Type B pancreatic cell (in vitro differentiated cells): ENCODE measurements at regions not wholly inside any gene's neighbourhood (a gene's known extent, or its start where the extent isn't known, plus 50 kb on each side); places are given as distances from the start of the nearest gene placed in this dataset.

Source experiments
- DNase-seq: peaks from one replicate; pipeline ENCODE4 v3.0.0; 2021; ENCODE audit warnings: mixed read lengths; ENCODE audit not compliant: unreplicated experiment; ENCODE audit errors: extremely low spot score
- H3K27ac Mint-ChIP-seq: 2 replicates; pipeline ENCODE4 v1.8.0; 2021; ENCODE audit warnings: mild to moderate bottlenecking, mixed read lengths
- H3K27me3 Mint-ChIP-seq: 2 replicates; pipeline ENCODE4 v1.8.0; 2021; ENCODE audit warnings: mixed read lengths
- H3K36me3 Mint-ChIP-seq: 2 replicates; pipeline ENCODE4 v1.8.0; 2021; ENCODE audit warnings: mixed read lengths
- H3K4me1 Mint-ChIP-seq: one replicate; pipeline ENCODE4 v1.8.0; 2021; ENCODE audit warnings: mixed read lengths; ENCODE audit not compliant: unreplicated experiment
- H3K4me3 Mint-ChIP-seq: 2 replicates; pipeline ENCODE4 v1.8.0; 2021; ENCODE audit warnings: mild to moderate bottlenecking, mixed read lengths
- H3K9me3 Mint-ChIP-seq: 2 replicates; pipeline ENCODE4 v1.8.0; 2021; ENCODE audit warnings: mixed read lengths
- CTCF ChIP-seq: fragments of 200-600 bp; sonication (generic); conservative IDR thresholded peaks from 2 replicates; pipeline ENCODE4 v1.5.0; 2021; ENCODE audit warnings: antibody characterized with exemption, mild to moderate bottlenecking

DNA sequence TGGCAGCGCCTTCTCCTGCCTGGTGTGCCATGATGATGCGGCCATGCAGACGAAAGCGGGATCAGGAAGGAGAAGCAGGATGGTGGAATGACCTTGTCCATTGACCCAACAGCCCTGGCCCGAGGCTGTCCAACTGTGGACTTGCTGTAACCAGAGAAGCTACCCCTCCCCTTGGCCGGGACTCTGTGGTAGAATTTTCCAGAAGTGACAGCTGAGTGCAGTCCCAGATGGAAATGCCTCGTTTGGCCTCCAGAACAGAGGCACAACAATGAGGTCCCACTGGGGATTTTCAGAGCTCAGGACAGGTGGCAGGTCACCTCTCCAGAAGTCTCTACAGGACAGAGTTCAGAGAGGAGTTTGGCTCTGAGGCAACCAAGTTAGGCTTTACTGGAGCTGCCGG is 299.2 kb upstream of the CDH4 start:
- Mint-ChIP-seq H3K27ac (no peak overlapping the region), H3K4me1 (no peaks in the 10 kb centered on the region), H3K27me3 (peaks cover 16% of the 10 kb centered on the region), H3K4me3 (no peak overlapping the region), H3K36me3 (no peaks in the 10 kb centered on the region), H3K9me3 (no peaks in the 10 kb centered on the region)
- TF ChIP-seq CTCF, result no peak
- no peak for DNase-seq

GRCh38 chr20:60953321-60953720 is 298.7 kb upstream of the CDH4 start:
- no peak for TF ChIP-seq CTCF
- no peak for DNase-seq
- H3K36me3 Mint-ChIP-seq, result no peaks in the 10 kb centered on the region
- no peak overlapping the region for H3K4me3 Mint-ChIP-seq
- no peaks in the 10 kb centered on the region for H3K4me1 Mint-ChIP-seq
- H3K9me3 Mint-ChIP-seq, result no peaks in the 10 kb centered on the region
- peaks cover 16% of the 10 kb centered on the region for H3K27me3 Mint-ChIP-seq
- H3K27ac Mint-ChIP-seq, result no peak overlapping the region

GRCh38 chr20:60955706-60956105 is 296.4 kb upstream of the CDH4 start:
- H3K9me3 Mint-ChIP-seq, result no peaks in the 10 kb centered on the region
- no peak overlapping the region for H3K4me3 Mint-ChIP-seq
- H3K27ac Mint-ChIP-seq, result no peak overlapping the region
- H3K36me3 Mint-ChIP-seq, result no peaks in the 10 kb centered on the region
- H3K4me1 Mint-ChIP-seq, result no peaks in the 10 kb centered on the region
- DNase-seq, result no peak
- H3K27me3 Mint-ChIP-seq, result peaks cover 26% of the 10 kb centered on the region
- no peak for TF ChIP-seq CTCF

- no peak for DNase-seq
- Mint-ChIP-seq H3K9me3 (no peaks in the 10 kb centered on the region), H3K36me3 (no peaks in the 10 kb centered on the region), H3K4me3 (no peak overlapping the region), H3K4me1 (no peaks in the 10 kb centered on the region), H3K27ac (no peak overlapping the region), H3K27me3 (peaks cover 28% of the 10 kb centered on the region)
- no peak for TF ChIP-seq CTCF
Observed at GRCh38 chr20:60956194-60956593, 295.9 kb upstream of the CDH4 start.

DNA sequence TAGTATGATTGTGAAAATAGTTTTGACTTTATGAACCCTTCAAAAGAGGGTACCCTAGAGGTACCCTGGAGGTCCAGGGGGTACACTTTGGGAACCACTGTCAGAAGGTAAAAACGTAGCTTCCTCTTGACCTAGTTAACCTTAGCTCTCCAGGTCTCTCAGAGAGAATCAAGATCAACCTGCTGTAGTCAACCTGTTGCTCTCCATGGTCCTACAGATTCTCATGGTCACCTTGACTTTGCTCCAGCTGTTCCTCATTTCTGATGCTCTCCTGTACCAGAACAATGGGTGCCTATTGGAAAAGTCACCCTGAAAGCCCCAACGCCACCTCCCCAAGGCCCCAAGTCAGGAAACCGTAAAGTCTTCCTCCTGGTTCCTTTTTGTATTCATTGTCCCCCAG is 294.4 kb upstream of the CDH4 start:
- DNase-seq, result no peak
- Mint-ChIP-seq H3K27me3 (peaks cover 20% of the 10 kb centered on the region), H3K36me3 (no peaks in the 10 kb centered on the region), H3K27ac (no peak overlapping the region), H3K9me3 (no peaks in the 10 kb centered on the region), H3K4me3 (no peak overlapping the region), H3K4me1 (no peaks in the 10 kb centered on the region)
- TF ChIP-seq CTCF, result no peak

DNA sequence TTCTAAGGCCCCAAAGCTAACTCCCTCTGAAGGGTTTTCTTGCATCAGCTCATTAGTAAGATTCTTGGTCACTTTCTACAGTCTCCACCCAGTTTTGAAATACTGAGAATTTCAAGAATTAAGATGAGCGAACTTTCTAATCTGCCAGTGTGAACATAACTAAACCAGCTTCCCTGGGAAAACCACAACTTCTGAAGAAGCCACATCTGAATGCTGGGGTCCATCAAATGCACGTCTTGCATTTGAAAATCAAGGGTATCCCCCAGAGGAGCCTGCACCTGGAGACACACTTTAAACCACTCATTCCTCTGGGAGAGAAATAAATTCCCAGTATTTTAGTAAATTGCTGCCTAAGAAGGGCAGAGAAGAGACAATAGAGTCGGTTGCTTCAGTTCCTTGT is 292.1 kb upstream of the CDH4 start:
- no peak for TF ChIP-seq CTCF
- no peaks in the 10 kb centered on the region for H3K36me3 Mint-ChIP-seq
- no peaks in the 10 kb centered on the region for H3K4me1 Mint-ChIP-seq
- peaks cover 15% of the 10 kb centered on the region for H3K27me3 Mint-ChIP-seq
- H3K4me3 Mint-ChIP-seq, result no peak overlapping the region
- H3K27ac Mint-ChIP-seq, result no peak overlapping the region
- DNase-seq, result no peak
- H3K9me3 Mint-ChIP-seq, result no peaks in the 10 kb centered on the region
